ENCODE measurements at regions not wholly inside any gene's neighbourhood (a gene's known extent, or its start where the extent isn't known, plus 50 kb on each side); places are given as distances from the start of the nearest gene placed in this dataset.
A peak's percentile ranks its signal among the peaks of the same experiment; 100 is the strongest.

DNA sequence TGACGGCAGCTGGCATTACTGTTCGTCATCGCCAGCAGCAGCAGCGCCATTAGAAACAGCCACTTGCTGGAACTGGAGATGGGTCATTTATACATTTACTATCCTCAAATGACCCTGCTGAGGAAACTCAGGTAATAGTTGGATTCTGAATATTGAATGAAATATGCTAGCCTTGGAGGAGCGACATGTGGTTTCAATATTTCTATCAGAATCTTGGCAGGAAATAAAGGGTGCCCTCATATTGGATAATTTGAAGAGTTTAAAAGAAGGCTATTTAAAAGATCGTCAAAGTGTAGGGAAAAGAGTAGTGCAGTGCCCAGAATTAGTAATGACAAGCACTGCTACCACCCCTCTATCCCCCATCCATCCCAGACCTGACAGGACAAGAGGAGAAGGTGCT is 109.6 kb upstream of the CPM start:
- H3K36me3 ChIP-seq: no peaks in the 10 kb centered on the region
- TF ChIP-seq, protein P1, sequence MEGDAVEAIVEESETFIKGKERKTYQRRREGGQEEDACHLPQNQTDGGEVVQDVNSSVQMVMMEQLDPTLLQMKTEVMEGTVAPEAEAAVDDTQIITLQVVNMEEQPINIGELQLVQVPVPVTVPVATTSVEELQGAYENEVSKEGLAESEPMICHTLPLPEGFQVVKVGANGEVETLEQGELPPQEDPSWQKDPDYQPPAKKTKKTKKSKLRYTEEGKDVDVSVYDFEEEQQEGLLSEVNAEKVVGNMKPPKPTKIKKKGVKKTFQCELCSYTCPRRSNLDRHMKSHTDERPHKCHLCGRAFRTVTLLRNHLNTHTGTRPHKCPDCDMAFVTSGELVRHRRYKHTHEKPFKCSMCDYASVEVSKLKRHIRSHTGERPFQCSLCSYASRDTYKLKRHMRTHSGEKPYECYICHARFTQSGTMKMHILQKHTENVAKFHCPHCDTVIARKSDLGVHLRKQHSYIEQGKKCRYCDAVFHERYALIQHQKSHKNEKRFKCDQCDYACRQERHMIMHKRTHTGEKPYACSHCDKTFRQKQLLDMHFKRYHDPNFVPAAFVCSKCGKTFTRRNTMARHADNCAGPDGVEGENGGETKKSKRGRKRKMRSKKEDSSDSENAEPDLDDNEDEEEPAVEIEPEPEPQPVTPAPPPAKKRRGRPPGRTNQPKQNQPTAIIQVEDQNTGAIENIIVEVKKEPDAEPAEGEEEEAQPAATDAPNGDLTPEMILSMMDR (IDR thresholded peaks at IDR 0.05): no peak
- H3K4me3 ChIP-seq: no peak overlapping the region
- intact Hi-C loops (cut with DNase I): no loop called here
- no peak overlapping the region for H3K27ac ChIP-seq
- no peaks in the 10 kb centered on the region for H3K9me3 ChIP-seq
- ATAC-seq (no peak), DNase-seq (no peak)
- H3K27me3 ChIP-seq (ENCODE audit: low read depth): no peaks in the 10 kb centered on the region
- no peaks in the 10 kb centered on the region for H3K4me1 ChIP-seq

DNA sequence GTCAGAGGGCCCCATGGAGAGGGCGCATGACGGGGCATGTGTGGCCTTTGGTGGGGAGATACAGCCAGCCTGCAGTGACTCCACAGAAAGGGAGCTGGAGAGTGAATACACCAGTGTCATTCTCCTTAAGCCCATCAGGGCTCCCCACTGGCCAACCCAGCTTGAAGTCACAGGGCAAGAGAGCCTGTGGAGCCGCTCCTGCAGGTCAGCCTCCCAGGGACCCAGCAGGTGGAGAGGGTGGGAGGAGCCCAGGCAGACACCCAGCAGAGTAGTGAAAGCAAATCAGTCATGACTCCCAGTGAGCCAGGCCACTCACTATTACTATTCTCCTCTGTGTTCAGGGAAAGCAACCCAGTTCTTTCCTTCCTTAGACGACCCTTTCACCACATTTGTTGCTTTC is 110.0 kb upstream of the CPM start:
- H3K4me1 ChIP-seq: no peaks in the 10 kb centered on the region
- intact Hi-C loops (cut with DNase I): no loop called here
- H3K4me3 ChIP-seq: no peak overlapping the region
- no peaks in the 10 kb centered on the region for H3K9me3 ChIP-seq
- ATAC-seq (peak; percentile 68 to 80), DNase-seq (peak; percentile 53)
- TF ChIP-seq, protein P1 (IDR thresholded peaks at IDR 0.05): no peak
- H3K36me3 ChIP-seq: no peaks in the 10 kb centered on the region
- no peak overlapping the region for H3K27ac ChIP-seq
- H3K27me3 ChIP-seq (ENCODE audit: low read depth): no peaks in the 10 kb centered on the region

DNA sequence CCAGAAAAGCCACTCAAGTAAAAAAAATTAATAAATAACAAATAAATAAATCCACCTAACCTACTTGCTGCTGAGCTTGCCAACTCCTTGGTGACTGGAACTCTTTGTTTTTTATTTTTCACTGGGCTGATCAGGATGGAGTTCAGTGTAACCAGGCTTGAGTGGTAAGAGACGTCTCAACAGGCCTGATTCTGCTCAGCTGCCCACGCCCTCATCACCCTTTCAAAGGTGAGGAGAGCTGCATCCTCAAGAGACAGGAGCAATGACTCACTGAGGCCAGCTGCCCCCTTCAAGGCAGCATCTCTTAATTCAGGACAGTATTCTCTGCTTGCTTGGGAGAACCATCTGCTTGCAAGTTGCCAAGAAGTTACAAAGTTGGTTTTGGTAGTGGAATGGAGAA is 111.9 kb upstream of the CPM start:
- Histone ChIP-seq H3K36me3 (no peaks in the 10 kb centered on the region), H3K4me1 (no peaks in the 10 kb centered on the region), H3K4me3 (no peak overlapping the region), H3K9me3 (no peaks in the 10 kb centered on the region), H3K27ac (no peak overlapping the region), H3K27me3 (ENCODE audit: low read depth) (no peaks in the 10 kb centered on the region)
- intact Hi-C loops (cut with DNase I): no loop called here
- DNase-seq (no peak), ATAC-seq (no peak)
- TF ChIP-seq, protein P1 (IDR thresholded peaks at IDR 0.05): no peak

DNA sequence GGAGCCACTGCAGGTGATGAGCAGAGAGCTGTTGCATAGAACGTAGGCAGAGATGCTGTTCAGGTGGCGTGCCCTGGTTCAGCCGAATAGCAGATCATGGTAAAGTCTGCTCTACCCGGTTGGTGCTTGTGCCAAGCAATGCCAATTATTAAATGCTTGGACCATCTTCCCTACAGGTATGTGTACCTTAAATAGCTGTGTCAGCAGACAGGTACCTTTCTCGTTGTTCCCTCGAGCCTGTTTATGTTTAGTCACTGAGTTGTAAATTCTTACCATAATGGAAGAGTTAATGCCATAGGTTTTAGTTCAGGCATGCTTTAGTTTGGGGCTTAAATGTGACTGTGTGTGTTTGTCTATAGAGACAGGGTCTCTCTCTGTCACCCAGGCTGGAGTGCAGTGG is 112.5 kb upstream of the CPM start:
- TF ChIP-seq, protein P1 (IDR thresholded peaks at IDR 0.05): no peak
- no peak overlapping the region for H3K4me3 ChIP-seq

DNA sequence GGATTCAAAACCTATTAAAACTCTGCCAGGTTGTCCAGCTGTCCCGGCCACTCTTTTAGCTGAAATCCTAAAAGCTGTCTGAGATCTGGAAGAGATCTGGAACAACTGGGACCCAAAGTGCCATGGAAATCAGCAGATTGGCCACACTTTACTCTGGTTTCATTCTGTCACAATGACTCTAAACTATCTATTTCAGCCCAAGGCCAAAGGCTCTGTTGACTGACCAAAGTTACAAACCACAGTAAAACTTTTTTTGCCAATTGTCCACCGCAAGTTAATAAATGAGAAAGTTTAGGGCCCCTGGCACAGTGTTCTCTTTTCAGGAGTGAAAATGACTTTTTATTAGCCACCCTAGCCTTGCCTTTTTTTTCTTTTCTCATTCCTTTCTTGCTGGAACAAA is 113.4 kb upstream of the CPM start:
- Histone ChIP-seq H3K27me3 (ENCODE audit: low read depth) (no peaks in the 10 kb centered on the region), H3K27ac (no peak overlapping the region), H3K36me3 (no peaks in the 10 kb centered on the region), H3K4me3 (no peak overlapping the region), H3K4me1 (no peaks in the 10 kb centered on the region), H3K9me3 (no peaks in the 10 kb centered on the region)
- TF ChIP-seq, protein P1 (IDR thresholded peaks at IDR 0.05): no peak
- intact Hi-C loops (cut with DNase I): no loop called here
- ATAC-seq (no peak), DNase-seq (no peak)

More for the DNA sequence above, 112.5 kb upstream of the CPM start:
- DNase-seq: no peak
- no peak overlapping the region for H3K27ac ChIP-seq
- intact Hi-C loops (cut with DNase I): no loop called here
- no peaks in the 10 kb centered on the region for H3K27me3 ChIP-seq (ENCODE audit: low read depth)
- H3K36me3 ChIP-seq: no peaks in the 10 kb centered on the region
- no peaks in the 10 kb centered on the region for H3K4me1 ChIP-seq
- no peak for ATAC-seq
- no peaks in the 10 kb centered on the region for H3K9me3 ChIP-seq

DNA sequence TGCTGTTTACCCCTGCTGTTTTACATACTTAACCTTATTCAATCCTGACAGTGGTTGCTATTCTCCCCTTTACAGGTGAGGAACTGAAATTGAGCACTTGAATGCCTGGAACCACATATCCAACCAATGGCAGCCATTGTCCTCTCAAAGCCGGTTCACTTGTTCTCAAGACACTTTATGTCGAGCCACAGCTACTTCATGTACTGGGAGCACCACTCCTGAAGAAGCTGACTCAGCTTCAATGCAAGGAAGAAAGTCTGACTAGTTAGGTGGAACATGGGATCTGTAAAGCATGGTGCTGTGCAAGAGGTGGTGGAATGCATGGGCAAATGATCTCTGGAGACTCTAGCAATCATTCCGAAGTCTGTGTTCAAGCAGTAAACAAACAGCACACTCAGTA is 113.9 kb upstream of the CPM start:
- Histone ChIP-seq H3K36me3 (no peaks in the 10 kb centered on the region), H3K9me3 (no peaks in the 10 kb centered on the region), H3K27ac (no peak overlapping the region), H3K27me3 (ENCODE audit: low read depth) (no peaks in the 10 kb centered on the region), H3K4me1 (no peaks in the 10 kb centered on the region), H3K4me3 (no peak overlapping the region)
- TF ChIP-seq, protein P1 (IDR thresholded peaks at IDR 0.05): no peak
- ATAC-seq (no peak), DNase-seq (no peak)
- intact Hi-C loops (cut with DNase I): no loop called here
